HEK293 (cell line): ENCODE measurements at regions not wholly inside any gene's neighbourhood (a gene's known extent, or its start where the extent isn't known, plus 50 kb on each side); places are given as distances from the start of the nearest gene placed in this dataset.

ENCODE experiments used
- REPIN1 ChIP-seq: fragments of 450-650 bp; formaldehyde crosslinking; IDR thresholded peaks from 2 replicates; pipeline ENCODE4 v1.5.1; 2017; ENCODE audit warnings: missing biosample characterization, missing genetic modification characterization, low read depth
- ZNF133 ChIP-seq: fragments of 450-650 bp; formaldehyde crosslinking; IDR thresholded peaks from 2 replicates; pipeline ENCODE4 v1.5.1; 2016; ENCODE audit warnings: missing biosample characterization, missing genetic modification characterization
- TF ChIP-seq, protein P1 (sequence below): fragments of 450-650 bp; formaldehyde crosslinking; IDR thresholded peaks from 2 replicates; pipeline ENCODE4 v1.5.1; 2016; ENCODE audit warnings: missing biosample characterization, missing genetic modification characterization

DNA sequence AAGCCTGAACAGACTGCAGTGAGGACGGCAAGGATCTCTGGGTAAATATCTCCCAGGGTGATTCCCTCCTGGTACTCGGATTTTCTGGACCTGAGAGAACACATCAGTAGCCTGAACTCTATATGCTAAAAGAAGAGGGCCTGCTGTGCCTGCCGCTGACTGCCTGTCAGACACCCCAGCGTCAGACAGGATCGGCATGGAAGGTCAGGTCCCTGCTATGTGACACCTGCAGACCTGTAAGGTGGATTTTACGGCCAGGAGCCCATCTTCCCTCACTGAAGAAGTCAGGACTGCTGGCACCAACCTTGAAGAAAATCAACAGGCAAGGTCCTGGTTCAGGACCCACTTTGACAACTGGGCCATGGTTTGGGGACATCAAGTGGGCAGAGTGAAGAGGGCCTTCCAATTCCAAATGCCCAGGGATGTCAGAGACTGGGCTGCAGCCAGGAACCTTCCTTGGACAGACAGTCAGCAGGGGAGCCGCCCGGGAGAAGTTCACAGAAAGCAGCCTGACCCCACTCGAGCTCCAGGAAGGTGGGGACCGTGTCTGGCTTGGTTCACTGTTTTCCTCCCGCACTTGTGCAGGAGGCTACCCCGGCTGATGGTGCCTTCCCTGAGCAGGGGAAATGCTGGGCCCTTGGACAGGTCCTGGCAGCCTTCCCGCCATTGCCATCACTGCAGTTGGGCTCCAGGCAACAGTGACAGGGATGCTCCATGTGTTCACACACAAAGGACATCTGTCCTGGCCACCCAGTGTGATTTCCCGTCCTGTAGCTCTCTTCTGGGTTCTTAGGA is 91.8 kb upstream of the LANCL2 start:
- TF ChIP-seq, protein P1, sequence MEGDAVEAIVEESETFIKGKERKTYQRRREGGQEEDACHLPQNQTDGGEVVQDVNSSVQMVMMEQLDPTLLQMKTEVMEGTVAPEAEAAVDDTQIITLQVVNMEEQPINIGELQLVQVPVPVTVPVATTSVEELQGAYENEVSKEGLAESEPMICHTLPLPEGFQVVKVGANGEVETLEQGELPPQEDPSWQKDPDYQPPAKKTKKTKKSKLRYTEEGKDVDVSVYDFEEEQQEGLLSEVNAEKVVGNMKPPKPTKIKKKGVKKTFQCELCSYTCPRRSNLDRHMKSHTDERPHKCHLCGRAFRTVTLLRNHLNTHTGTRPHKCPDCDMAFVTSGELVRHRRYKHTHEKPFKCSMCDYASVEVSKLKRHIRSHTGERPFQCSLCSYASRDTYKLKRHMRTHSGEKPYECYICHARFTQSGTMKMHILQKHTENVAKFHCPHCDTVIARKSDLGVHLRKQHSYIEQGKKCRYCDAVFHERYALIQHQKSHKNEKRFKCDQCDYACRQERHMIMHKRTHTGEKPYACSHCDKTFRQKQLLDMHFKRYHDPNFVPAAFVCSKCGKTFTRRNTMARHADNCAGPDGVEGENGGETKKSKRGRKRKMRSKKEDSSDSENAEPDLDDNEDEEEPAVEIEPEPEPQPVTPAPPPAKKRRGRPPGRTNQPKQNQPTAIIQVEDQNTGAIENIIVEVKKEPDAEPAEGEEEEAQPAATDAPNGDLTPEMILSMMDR (tag by site-specific recombination) = no peak
- TF ChIP-seq ZNF133 (tag by site-specific recombination) = no peak
- no peak for TF ChIP-seq REPIN1 (tag by site-specific recombination)
